Fibroblast of villous mesenchyme (primary cell): ENCODE measurements at regions not wholly inside any gene's neighbourhood (a gene's known extent, or its start where the extent isn't known, plus 50 kb on each side); places are given as distances from the start of the nearest gene placed in this dataset.
A peak's percentile ranks its signal among the peaks of the same experiment; 100 is the strongest.

Experiments
- DNase-seq: peaks from one replicate; pipeline ENCODE4 v3.0.0-alpha.2; 2010; ENCODE audit warnings: low read depth
- H3K4me3 ChIP-seq: 2 replicates; pipeline ENCODE4 v1.5.1; 2011; ENCODE audit warnings: low read depth, mild to moderate bottlenecking, low read length
- TF ChIP-seq, protein P1 (sequence below): IDR thresholded peaks from 2 replicates; pipeline ENCODE4 v1.5.1; 2012; ENCODE audit warnings: low read depth, mild to moderate bottlenecking, low read length; ENCODE audit not compliant: insufficient read depth

DNA sequence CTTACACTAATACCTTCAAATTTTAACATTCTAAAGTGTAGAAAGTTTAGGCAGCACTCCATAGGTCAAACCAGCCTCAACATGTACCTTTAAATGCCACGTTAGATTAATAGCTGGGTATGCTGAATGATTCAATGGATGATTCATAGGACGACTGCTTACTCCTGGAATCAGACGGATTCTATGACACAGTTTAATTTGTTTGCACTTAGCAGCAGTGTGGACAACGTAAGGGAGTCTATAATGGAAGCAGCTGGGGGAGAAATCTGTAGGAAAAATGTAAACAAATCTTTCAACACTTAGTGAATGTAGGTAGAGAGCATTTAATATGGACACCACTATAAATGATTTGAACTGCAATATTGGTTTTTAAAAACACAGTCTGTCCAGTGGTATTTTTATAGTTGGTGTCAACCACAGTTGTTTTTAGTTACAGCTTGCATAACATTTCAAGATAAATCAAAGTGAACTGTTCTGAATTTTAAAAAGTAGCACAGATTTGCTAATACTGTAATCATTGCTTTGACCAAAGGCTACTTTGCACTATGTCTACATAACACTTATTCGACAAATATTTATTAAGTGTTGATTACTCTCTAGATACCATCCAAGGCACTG is 701.5 kb upstream of the MEF2C start:
- H3K4me3 ChIP-seq = no peak overlapping the region
- TF ChIP-seq, protein P1, sequence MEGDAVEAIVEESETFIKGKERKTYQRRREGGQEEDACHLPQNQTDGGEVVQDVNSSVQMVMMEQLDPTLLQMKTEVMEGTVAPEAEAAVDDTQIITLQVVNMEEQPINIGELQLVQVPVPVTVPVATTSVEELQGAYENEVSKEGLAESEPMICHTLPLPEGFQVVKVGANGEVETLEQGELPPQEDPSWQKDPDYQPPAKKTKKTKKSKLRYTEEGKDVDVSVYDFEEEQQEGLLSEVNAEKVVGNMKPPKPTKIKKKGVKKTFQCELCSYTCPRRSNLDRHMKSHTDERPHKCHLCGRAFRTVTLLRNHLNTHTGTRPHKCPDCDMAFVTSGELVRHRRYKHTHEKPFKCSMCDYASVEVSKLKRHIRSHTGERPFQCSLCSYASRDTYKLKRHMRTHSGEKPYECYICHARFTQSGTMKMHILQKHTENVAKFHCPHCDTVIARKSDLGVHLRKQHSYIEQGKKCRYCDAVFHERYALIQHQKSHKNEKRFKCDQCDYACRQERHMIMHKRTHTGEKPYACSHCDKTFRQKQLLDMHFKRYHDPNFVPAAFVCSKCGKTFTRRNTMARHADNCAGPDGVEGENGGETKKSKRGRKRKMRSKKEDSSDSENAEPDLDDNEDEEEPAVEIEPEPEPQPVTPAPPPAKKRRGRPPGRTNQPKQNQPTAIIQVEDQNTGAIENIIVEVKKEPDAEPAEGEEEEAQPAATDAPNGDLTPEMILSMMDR = no peak
- DNase-seq = peak; percentile 71

DNA sequence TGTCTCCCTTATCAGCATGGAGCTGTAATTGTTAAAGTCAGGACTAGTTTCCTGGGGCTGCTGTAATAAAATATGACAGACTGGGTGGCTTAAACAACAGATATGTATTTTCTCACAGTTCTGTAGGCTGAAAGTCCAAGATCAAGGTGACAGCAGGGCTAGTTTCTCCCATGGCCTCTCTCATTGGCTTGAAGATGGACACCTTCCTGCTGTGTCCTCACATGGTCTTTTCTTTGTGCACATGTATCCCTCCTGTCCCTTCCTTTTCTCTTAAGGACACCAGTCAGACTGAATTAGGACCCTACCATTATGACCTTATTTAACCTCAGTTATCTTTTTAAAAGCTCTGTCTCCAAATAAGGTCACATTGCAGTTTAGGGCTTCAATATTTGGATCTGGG is 700.5 kb upstream of the MEF2C start:
- DNase-seq = no peak
- TF ChIP-seq, protein P1 = no peak
- no peak overlapping the region for H3K4me3 ChIP-seq

DNA sequence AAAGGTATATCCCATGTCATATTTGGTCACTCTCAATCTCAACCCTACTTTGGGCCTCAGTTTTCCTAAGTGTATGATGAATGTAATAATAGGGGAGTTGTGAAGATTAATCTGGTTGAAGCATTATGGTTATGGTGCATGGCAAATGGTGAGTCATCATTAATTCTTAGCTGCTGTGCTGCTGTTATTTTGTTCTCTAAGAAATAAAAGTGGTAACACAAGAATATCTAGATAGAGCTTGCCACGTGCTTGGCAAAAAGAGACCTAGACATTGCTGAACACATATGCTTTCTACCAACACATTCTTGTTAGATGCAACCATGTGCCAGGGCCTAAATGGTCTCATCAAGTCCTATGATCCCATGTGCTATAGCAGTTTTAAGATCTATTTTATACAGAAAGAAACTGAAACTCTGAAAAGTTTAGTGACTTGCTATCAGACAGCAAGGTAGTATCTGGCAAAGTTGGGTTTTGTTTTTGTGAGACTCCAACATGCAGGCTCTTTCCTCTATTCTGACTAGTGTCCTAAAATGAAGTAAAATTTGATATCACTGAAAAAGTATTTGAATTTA is 699.9 kb upstream of the MEF2C start:
- no peak for DNase-seq
- TF ChIP-seq, protein P1 = no peak
- H3K4me3 ChIP-seq = no peak overlapping the region

DNA sequence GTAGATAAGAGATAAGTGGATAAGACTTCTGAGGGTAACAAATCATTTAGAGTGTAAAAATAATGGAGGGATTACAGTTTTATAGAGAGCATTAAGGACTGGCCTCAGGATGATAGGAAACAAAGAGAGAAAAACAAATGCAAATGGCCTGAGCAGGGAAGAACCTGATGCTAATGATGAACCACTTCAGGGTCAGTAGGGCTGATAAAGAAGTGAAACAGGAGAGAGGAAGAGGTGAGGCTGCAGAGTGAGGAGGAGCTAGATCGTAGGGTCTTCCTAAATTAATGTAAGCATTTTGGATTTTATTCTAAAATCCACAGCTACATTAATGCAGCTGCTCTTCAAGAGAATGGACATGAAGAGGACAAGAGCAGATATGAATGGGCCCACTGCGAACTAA is 698.0 kb upstream of the MEF2C start:
- H3K4me3 ChIP-seq = no peak overlapping the region
- no peak for DNase-seq
- TF ChIP-seq, protein P1 = no peak

DNA sequence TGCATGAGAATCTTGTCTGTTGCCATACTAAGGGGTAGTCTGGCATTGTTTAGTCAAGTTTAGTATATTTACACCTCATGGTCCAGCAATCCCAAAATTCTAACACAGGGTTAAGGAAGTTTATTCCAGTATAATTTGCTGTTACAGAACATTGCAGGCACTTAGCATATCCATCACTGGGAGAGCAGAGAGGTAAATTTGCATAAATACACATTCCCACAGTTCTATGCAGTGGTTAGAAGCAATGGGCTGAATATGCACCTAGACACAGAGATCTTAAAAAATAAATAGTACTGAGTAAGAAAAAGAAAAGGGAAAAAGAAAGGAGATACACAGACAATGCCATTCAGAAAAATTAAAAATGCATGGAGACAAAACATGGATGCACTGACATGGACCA is 692.3 kb upstream of the MEF2C start:
- TF ChIP-seq, protein P1 = no peak
- DNase-seq = no peak
- no peak overlapping the region for H3K4me3 ChIP-seq

DNA sequence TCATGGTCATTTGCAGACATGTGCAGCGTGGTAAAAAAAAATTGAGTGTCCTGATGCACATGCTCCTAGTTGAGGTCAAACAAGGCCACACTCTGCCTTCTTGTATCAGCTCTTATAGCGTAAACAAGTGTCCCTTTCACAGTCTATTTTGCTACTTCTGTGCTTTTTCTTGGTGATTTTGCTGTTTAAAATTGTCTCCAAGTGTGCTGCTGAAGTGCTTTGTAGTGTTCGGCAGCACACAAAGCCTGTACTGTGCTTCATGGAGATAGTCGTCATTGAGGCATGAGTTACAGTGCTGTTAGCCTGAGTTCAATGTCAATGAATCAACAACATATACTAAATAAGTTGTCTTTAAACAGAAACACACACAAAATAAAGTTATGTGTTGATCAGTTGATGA is 690.4 kb upstream of the MEF2C start:
- H3K4me3 ChIP-seq = no peak overlapping the region
- DNase-seq = no peak
- TF ChIP-seq, protein P1 = no peak

DNA sequence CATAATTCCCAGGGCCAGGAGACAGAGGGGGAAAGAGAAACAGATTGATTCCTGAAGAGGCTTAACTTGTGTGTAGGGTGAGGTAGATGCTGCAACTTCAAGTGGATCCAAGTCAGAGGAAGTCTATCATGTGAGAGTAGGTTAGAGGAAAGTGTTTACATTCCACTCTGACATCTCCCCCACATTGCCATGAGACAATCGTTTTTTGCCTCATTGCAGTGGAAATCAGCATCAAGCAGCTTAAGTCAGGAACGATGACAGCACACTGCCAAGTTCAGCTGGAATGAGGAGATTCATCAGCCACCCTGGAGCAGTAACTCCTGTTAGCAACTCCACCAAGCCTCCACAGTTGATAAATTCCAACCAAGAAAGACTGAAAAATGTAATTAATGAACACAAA is 689.7 kb upstream of the MEF2C start:
- H3K4me3 ChIP-seq = no peak overlapping the region
- DNase-seq = peak; percentile 54
- TF ChIP-seq, protein P1 = no peak
